ENCODE measurements at regions not wholly inside any gene's neighbourhood (a gene's known extent, or its start where the extent isn't known, plus 50 kb on each side); places are given as distances from the start of the nearest gene placed in this dataset.

DNA sequence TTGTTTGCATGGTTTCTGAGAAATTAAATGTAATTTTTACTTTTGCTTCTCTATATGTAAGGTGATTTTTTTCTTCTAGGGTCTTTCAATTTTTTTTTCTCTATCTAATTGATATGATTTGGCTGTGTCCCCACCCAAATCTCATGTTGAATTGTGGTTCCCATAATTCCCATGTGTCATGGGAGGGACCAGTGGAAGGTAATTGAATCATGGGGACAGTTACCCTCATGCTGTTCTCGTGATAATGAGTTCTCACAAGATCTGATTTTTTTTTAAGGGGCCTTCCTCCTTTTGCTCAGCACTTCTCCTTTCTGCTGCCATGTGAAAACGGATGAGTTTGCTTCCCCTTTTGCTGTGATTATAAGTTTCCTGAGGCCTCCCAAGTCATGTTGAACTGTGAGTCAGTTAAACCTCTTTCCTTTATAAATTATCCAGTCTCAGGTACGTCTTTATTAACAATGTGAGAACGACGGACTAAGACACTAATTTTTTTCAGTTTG is 150.8 kb downstream of the MTRR start:
- no peak overlapping the region for H2AFZ ChIP-seq (ENCODE audit: low read depth, low read length, poor library complexity, severe bottlenecking)
- H3K9me2 ChIP-seq (ENCODE audit: insufficient read depth) = no peaks in the 10 kb centered on the region
- no peaks in the 10 kb centered on the region for H3K27me3 ChIP-seq (ENCODE audit: insufficient read depth, low read length)
- no peak for ATAC-seq
- CTCF ChIA-PET = no interaction called here
- no peaks in the 10 kb centered on the region for H3K79me2 ChIP-seq (ENCODE audit: insufficient read depth, low read length)
- H4K20me1 ChIP-seq (ENCODE audit: insufficient read depth) = no peaks in the 10 kb centered on the region
- H3K9ac ChIP-seq (ENCODE audit: low read length) = no peak overlapping the region
- no peak for DNase-seq (ENCODE audit: low read depth, low spot score)
- no peak overlapping the region for H3K4me3 ChIP-seq (replicated peaks in 1 of 2; ENCODE audit: low read depth in 1 of 2, low read length in 2 of 2)
- no peak for TF ChIP-seq ZNF274 (IDR thresholded peaks at IDR 0.05; ENCODE audit: low read depth, low read length)
- TF ChIP-seq, protein P1, sequence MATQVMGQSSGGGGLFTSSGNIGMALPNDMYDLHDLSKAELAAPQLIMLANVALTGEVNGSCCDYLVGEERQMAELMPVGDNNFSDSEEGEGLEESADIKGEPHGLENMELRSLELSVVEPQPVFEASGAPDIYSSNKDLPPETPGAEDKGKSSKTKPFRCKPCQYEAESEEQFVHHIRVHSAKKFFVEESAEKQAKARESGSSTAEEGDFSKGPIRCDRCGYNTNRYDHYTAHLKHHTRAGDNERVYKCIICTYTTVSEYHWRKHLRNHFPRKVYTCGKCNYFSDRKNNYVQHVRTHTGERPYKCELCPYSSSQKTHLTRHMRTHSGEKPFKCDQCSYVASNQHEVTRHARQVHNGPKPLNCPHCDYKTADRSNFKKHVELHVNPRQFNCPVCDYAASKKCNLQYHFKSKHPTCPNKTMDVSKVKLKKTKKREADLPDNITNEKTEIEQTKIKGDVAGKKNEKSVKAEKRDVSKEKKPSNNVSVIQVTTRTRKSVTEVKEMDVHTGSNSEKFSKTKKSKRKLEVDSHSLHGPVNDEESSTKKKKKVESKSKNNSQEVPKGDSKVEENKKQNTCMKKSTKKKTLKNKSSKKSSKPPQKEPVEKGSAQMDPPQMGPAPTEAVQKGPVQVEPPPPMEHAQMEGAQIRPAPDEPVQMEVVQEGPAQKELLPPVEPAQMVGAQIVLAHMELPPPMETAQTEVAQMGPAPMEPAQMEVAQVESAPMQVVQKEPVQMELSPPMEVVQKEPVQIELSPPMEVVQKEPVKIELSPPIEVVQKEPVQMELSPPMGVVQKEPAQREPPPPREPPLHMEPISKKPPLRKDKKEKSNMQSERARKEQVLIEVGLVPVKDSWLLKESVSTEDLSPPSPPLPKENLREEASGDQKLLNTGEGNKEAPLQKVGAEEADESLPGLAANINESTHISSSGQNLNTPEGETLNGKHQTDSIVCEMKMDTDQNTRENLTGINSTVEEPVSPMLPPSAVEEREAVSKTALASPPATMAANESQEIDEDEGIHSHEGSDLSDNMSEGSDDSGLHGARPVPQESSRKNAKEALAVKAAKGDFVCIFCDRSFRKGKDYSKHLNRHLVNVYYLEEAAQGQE (IDR thresholded peaks at IDR 0.05; ENCODE audit: low read depth) = no peak
- TF ChIP-seq SP1 (IDR thresholded peaks at IDR 0.05; ENCODE audit: low read depth) = no peak
- no peak for TF ChIP-seq RAD21 (IDR thresholded peaks at IDR 0.05; ENCODE audit: low read depth)
- TF ChIP-seq POLR2AphosphoS5 (IDR thresholded peaks at IDR 0.05; ENCODE audit: low read depth, low read length) = no peak
- TF ChIP-seq CBX3 (IDR thresholded peaks at IDR 0.05; ENCODE audit: low read depth) = no peak
- TF ChIP-seq ELF1 (IDR thresholded peaks at IDR 0.05; ENCODE audit: borderline replicate concordance, low read depth) = no peak
- no peak for TF ChIP-seq EZH2 (IDR thresholded peaks at IDR 0.05)
- no peak for TF ChIP-seq POLR2A (IDR thresholded peaks at IDR 0.05; ENCODE audit: borderline replicate concordance, extremely low read depth, insufficient read depth, insufficient read length)
- no peak for TF ChIP-seq JUND (IDR thresholded peaks at IDR 0.05)
- no peak for TF ChIP-seq SRF (IDR thresholded peaks at IDR 0.05; ENCODE audit: low read depth)
- POLR2A ChIA-PET = no interaction called here
- no peak overlapping the region for H3K27ac ChIP-seq (ENCODE audit: low read depth, low read length)
- H3K9me3 ChIP-seq (ENCODE audit: control insufficient read depth in 1 of 2, insufficient read depth in 1 of 2, low read depth in 1 of 2, low read length in 2 of 2) = no peaks in the 10 kb centered on the region
- intact Hi-C loops (cut with micrococcal nuclease) = no loop called here
- no peaks in the 10 kb centered on the region for H3K4me1 ChIP-seq (ENCODE audit: control insufficient read depth in 1 of 2, insufficient read depth in 2 of 2, low read length in 2 of 2)
- RAD21 ChIA-PET (ENCODE audit: low non-redundant PET in 1 of 2, low total read pairs in 2 of 2, uncharacterized antibody in 2 of 2, unreplicated experiment in 2 of 2) = no interaction called here
- H3K36me3 ChIP-seq (ENCODE audit: control insufficient read depth in 1 of 2, insufficient read depth in 2 of 2, low read length in 2 of 2) = no peaks in the 10 kb centered on the region
- H3K4me2 ChIP-seq (ENCODE audit: low read length) = no peak overlapping the region
- no TSS peak for BruUV-seq (replicated peaks)
